ENCODE measurements at regions not wholly inside any gene's neighbourhood (a gene's known extent, or its start where the extent isn't known, plus 50 kb on each side); places are given as distances from the start of the nearest gene placed in this dataset.
"Not testable (repeated sequence)": the region's sequence is repeated elsewhere in the genome, so short reads cannot be mapped to it uniquely, and the experiment has no call there.

DNA sequence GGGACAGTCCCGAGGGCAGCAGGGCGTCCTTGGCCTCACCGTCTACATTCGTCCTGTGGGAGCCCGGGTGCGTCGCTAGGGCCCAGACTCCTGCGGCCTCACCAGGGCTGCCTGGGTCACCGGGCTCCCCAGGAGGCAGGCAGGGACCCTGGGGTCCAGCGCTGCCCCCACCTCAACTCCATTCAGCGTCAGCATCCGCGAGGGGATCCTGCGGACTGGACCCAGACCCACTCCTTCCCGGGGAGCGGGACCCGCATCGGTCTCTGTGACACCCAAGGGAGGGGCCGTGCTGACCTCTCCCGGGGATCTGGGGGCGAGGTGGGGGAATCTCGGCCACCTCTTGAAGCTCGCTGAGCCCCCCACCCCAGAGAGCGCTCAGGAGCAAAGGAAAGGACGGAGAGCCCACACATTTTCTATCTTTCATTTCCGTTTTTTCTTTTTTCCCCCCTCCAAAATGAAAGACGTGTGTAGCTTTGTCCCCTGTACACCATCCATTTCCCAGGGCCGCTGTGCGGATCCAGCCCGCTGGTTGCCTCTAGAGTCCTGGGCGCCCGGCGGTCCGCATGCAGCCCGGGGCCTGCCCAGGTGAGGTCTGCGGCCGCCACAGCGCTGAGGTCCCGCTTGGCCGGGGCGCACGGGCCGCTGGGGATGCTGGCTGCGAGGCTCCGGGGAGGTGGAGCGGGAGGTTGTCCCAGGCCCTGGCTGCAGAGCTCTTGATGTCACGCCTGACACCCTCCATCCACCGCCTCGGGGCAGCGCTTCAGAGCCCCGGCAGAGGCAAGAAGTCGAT lies 178.0 kb upstream of the TPTE start:
- H3K27me3 ChIP-seq (ENCODE audit: control insufficient read depth, insufficient read depth, low read length); H3K4me3 ChIP-seq (ENCODE audit: low read depth, low read length); H3K36me3 Mint-ChIP-seq; H3K4me1 Mint-ChIP-seq; H3K27ac Mint-ChIP-seq; H3K27me3 Mint-ChIP-seq; H3K4me1 ChIP-seq (ENCODE audit: control insufficient read depth, insufficient read depth, low read length, poor library complexity, severe bottlenecking); H3K4me3 Mint-ChIP-seq; H3K27ac ChIP-seq (ENCODE audit: insufficient read depth, low read length, poor library complexity, severe bottlenecking); DNase-seq; ATAC-seq (ENCODE audit: low read depth in 2 of 2); H3K36me3 ChIP-seq (ENCODE audit: control insufficient read depth, insufficient read depth, low read length): not testable (repeated sequence)
- peaks cover 12 to 49% (median 25%) of the 10 kb centered on the region in 7 donors for H3K9me3 Mint-ChIP-seq
- peaks cover 12 to 56% of the 10 kb centered on the region in 2 experiments for H3K9me3 ChIP-seq (ENCODE audit: control insufficient read depth in 2 of 2, low read length in 2 of 2)

DNA sequence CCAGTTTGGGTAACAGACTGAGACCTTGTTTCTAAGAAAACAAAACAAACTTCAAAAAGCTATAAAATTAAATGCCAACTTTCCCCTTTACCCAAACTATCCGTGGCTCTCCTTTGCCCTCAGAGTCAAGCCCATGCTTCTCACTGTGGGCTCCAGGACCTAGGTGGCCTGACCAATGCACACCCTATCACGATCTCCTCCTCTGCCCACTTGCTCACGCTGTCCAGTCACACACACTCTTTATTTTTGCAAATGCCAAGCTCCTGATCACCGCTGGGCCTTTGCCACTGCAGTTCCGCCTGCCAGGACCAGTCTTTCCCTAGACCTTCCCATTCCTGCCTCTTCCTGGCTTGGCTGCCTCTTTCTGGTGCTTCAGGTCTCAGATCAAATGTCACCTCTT lies 177.1 kb upstream of the TPTE start:
- not testable (repeated sequence) for H3K4me1 Mint-ChIP-seq; H3K4me3 ChIP-seq (ENCODE audit: low read depth, low read length); H3K27ac Mint-ChIP-seq; H3K27me3 Mint-ChIP-seq; H3K27ac ChIP-seq (ENCODE audit: insufficient read depth, low read length, poor library complexity, severe bottlenecking); H3K36me3 Mint-ChIP-seq; DNase-seq; H3K4me1 ChIP-seq (ENCODE audit: control insufficient read depth, insufficient read depth, low read length, poor library complexity, severe bottlenecking); H3K36me3 ChIP-seq (ENCODE audit: control insufficient read depth, insufficient read depth, low read length); ATAC-seq (ENCODE audit: low read depth in 2 of 2); H3K27me3 ChIP-seq (ENCODE audit: control insufficient read depth, insufficient read depth, low read length); H3K4me3 Mint-ChIP-seq
- peaks cover 9 to 49% (median 26%) of the 10 kb centered on the region in 7 donors for H3K9me3 Mint-ChIP-seq
- peaks cover 12 to 48% of the 10 kb centered on the region in 2 experiments for H3K9me3 ChIP-seq (ENCODE audit: control insufficient read depth in 2 of 2, low read length in 2 of 2)

DNA sequence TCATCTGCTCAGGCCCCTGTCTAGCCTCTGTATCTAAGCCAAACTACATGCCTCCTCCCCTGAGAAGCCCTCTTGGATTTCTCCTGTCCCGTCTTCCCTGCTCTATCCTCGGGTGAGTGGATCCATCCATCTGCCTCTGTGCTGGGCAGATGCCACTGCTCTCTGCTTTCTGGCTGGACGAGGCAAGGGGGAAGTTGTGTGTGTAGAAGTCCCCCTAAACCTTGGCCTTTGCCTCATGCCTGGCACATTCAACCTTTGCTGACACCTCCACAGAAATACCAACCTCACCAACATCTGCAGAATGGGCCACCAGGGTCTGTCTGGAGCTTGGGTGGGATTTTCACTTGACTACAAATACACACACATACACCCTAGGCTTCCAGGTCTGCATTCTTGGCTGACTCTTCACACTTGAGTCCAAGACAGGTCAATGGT lies 176.2 kb upstream of the TPTE start:
- not testable (repeated sequence) for H3K36me3 ChIP-seq (ENCODE audit: control insufficient read depth, insufficient read depth, low read length); H3K4me3 Mint-ChIP-seq; H3K27me3 ChIP-seq (ENCODE audit: control insufficient read depth, insufficient read depth, low read length); H3K4me1 Mint-ChIP-seq; H3K27ac Mint-ChIP-seq; H3K4me1 ChIP-seq (ENCODE audit: control insufficient read depth, insufficient read depth, low read length, poor library complexity, severe bottlenecking); DNase-seq; ATAC-seq (ENCODE audit: low read depth in 2 of 2); H3K4me3 ChIP-seq (ENCODE audit: low read depth, low read length); H3K27me3 Mint-ChIP-seq; H3K36me3 Mint-ChIP-seq; H3K27ac ChIP-seq (ENCODE audit: insufficient read depth, low read length, poor library complexity, severe bottlenecking)
- peaks cover 12 to 48% of the 10 kb centered on the region in 2 experiments for H3K9me3 ChIP-seq (ENCODE audit: control insufficient read depth in 2 of 2, low read length in 2 of 2)
- peaks cover 6 to 48% (median 22%) of the 10 kb centered on the region in 7 donors for H3K9me3 Mint-ChIP-seq

GRCh38 chr21:10346249-10346648 lies 175.1 kb upstream of the TPTE start:
- H3K4me1 Mint-ChIP-seq; H3K27me3 Mint-ChIP-seq; ATAC-seq (ENCODE audit: low read depth in 2 of 2); H3K4me1 ChIP-seq (ENCODE audit: control insufficient read depth, insufficient read depth, low read length, poor library complexity, severe bottlenecking); H3K27me3 ChIP-seq (ENCODE audit: control insufficient read depth, insufficient read depth, low read length); H3K36me3 ChIP-seq (ENCODE audit: control insufficient read depth, insufficient read depth, low read length); H3K27ac ChIP-seq (ENCODE audit: insufficient read depth, low read length, poor library complexity, severe bottlenecking); H3K4me3 ChIP-seq (ENCODE audit: low read depth, low read length); H3K27ac Mint-ChIP-seq; H3K36me3 Mint-ChIP-seq; H3K4me3 Mint-ChIP-seq; DNase-seq: not testable (repeated sequence)
- H3K9me3 ChIP-seq (ENCODE audit: control insufficient read depth in 2 of 2, low read length in 2 of 2) = peaks cover 12 to 48% of the 10 kb centered on the region in 2 experiments
- peaks cover 5 to 53% (median 20%) of the 10 kb centered on the region in 7 donors for H3K9me3 Mint-ChIP-seq

- not testable (repeated sequence) for H3K27me3 Mint-ChIP-seq; H3K36me3 ChIP-seq (ENCODE audit: control insufficient read depth, insufficient read depth, low read length); ATAC-seq (ENCODE audit: low read depth in 2 of 2); H3K27ac Mint-ChIP-seq; H3K4me1 ChIP-seq (ENCODE audit: control insufficient read depth, insufficient read depth, low read length, poor library complexity, severe bottlenecking); H3K36me3 Mint-ChIP-seq; DNase-seq; H3K4me1 Mint-ChIP-seq; H3K27ac ChIP-seq (ENCODE audit: insufficient read depth, low read length, poor library complexity, severe bottlenecking); H3K4me3 Mint-ChIP-seq; H3K27me3 ChIP-seq (ENCODE audit: control insufficient read depth, insufficient read depth, low read length); H3K4me3 ChIP-seq (ENCODE audit: low read depth, low read length)
- H3K9me3 Mint-ChIP-seq = peaks cover 5 to 56% (median 21%) of the 10 kb centered on the region in 7 donors
- H3K9me3 ChIP-seq (ENCODE audit: control insufficient read depth in 2 of 2, low read length in 2 of 2) = peaks cover 12 to 49% of the 10 kb centered on the region in 2 experiments
These were observed 174.3 kb upstream of the TPTE start for GRCh38 chr21:10346933-10347615.

DNA sequence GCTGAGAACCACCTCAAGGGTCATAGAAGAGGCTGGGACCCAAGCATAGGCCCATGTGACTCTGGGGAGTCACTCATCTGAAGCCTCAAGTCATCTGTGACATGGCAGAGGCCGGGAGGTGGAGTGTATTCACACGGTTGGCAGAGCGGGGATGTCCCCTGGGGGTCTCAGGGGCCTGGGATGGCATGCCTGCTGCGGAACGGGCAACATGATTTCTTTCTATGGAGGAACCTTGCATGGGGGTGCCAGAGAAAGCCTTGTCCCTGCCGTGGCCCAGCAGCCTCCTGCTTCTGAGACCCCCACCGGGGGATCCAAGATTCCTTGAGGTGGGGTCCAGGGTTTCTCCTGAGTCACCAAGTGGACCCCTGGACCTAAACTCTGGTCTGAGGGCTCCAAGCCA lies 173.7 kb upstream of the TPTE start:
- not testable (repeated sequence) for H3K36me3 ChIP-seq (ENCODE audit: control insufficient read depth, insufficient read depth, low read length); H3K27ac Mint-ChIP-seq; H3K4me1 ChIP-seq (ENCODE audit: control insufficient read depth, insufficient read depth, low read length, poor library complexity, severe bottlenecking); ATAC-seq (ENCODE audit: low read depth in 2 of 2); H3K36me3 Mint-ChIP-seq; DNase-seq; H3K27ac ChIP-seq (ENCODE audit: insufficient read depth, low read length, poor library complexity, severe bottlenecking); H3K27me3 ChIP-seq (ENCODE audit: control insufficient read depth, insufficient read depth, low read length); H3K27me3 Mint-ChIP-seq; H3K4me3 Mint-ChIP-seq; H3K4me3 ChIP-seq (ENCODE audit: low read depth, low read length); H3K4me1 Mint-ChIP-seq
- H3K9me3 ChIP-seq (ENCODE audit: control insufficient read depth in 2 of 2, low read length in 2 of 2) = peaks cover 12 to 47% of the 10 kb centered on the region in 2 experiments
- peaks cover 6 to 62% (median 27%) of the 10 kb centered on the region in 7 donors for H3K9me3 Mint-ChIP-seq

DNA sequence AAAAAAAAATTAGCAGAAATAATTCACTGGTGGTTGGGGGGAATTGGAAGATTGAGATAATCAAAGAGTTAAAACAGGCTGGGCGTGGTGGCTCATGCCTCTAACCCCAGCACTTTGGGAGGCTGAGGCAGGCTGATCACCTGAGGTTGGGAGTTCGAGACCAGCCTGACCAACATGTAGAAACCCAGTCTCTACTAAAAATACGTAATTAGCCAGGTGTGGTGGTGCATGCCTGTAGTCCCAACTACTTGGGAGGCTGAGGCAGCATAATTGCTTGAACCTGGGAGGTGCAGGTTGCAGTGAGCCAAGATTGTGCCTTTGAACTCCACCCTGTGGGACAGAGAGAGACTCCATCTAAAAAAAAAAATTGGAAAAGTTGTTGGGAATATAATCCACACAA lies 173.2 kb upstream of the TPTE start:
- H3K4me3 ChIP-seq (ENCODE audit: low read depth, low read length); H3K36me3 ChIP-seq (ENCODE audit: control insufficient read depth, insufficient read depth, low read length); H3K4me3 Mint-ChIP-seq; ATAC-seq (ENCODE audit: low read depth in 2 of 2); DNase-seq; H3K27me3 Mint-ChIP-seq; H3K27ac Mint-ChIP-seq; H3K36me3 Mint-ChIP-seq; H3K27ac ChIP-seq (ENCODE audit: insufficient read depth, low read length, poor library complexity, severe bottlenecking); H3K27me3 ChIP-seq (ENCODE audit: control insufficient read depth, insufficient read depth, low read length); H3K4me1 Mint-ChIP-seq; H3K4me1 ChIP-seq (ENCODE audit: control insufficient read depth, insufficient read depth, low read length, poor library complexity, severe bottlenecking): not testable (repeated sequence)
- peaks cover 15 to 49% of the 10 kb centered on the region in 2 experiments for H3K9me3 ChIP-seq (ENCODE audit: control insufficient read depth in 2 of 2, low read length in 2 of 2)
- H3K9me3 Mint-ChIP-seq = peaks cover 6 to 66% (median 31%) of the 10 kb centered on the region in 7 donors

All from CD4-positive, CD25-positive, alpha-beta regulatory T cell (primary cell).